ENCODE measurements at regions not wholly inside any gene's neighbourhood (a gene's known extent, or its start where the extent isn't known, plus 50 kb on each side); places are given as distances from the start of the nearest gene placed in this dataset.
"Not testable (repeated sequence)": the region's sequence is repeated elsewhere in the genome, so short reads cannot be mapped to it uniquely, and the experiment has no call there.

- DNase-seq, result no peak
Measured at GRCh38 chr10:78212060-78212785, 178.6 kb downstream of the RPS24 start.

- DNase-seq, result no peak
Measured at GRCh38 chr10:78212786-78213175, 179.1 kb downstream of the RPS24 start.

GRCh38 chr10:78214955-78215354, 181.3 kb downstream of the RPS24 start:
- DNase-seq, result no peak

GRCh38 chr10:78215645-78216044, 182.0 kb downstream of the RPS24 start:
- DNase-seq, result no peak

- no peak for DNase-seq
Measured at GRCh38 chr10:78217336-78217735, 183.7 kb downstream of the RPS24 start.

- DNase-seq, result no peak
Measured at GRCh38 chr10:78218798-78219490, 185.3 kb downstream of the RPS24 start.

GRCh38 chr10:78219568-78219967, 185.9 kb downstream of the RPS24 start:
- not testable (repeated sequence) for DNase-seq

GRCh38 chr10:78220781-78221180, 187.1 kb downstream of the RPS24 start:
- DNase-seq, result no peak

- no peak for DNase-seq
Measured at GRCh38 chr10:78222096-78222790, 188.6 kb downstream of the RPS24 start.

GRCh38 chr10:78223088-78223487, 189.4 kb downstream of the RPS24 start:
- no peak for DNase-seq

- DNase-seq, result no peak
Measured at GRCh38 chr10:78224602-78225001, 190.9 kb downstream of the RPS24 start.

GRCh38 chr10:78225594-78225993, 191.9 kb downstream of the RPS24 start:
- no peak for DNase-seq

GRCh38 chr10:78229489-78229888, 195.8 kb downstream of the RPS24 start:
- DNase-seq, result no peak

- DNase-seq, result no peak
Measured at GRCh38 chr10:78229950-78230675, 196.4 kb downstream of the RPS24 start.

GRCh38 chr10:78231327-78231726, 197.7 kb downstream of the RPS24 start:
- no peak for DNase-seq

- DNase-seq, result no peak
Measured at GRCh38 chr10:78231939-78232338, 198.3 kb downstream of the RPS24 start.

- no peak for DNase-seq
Measured at GRCh38 chr10:78236416-78237015, 202.9 kb downstream of the RPS24 start.

GRCh38 chr10:78237951-78238350, 204.3 kb downstream of the RPS24 start:
- not testable (repeated sequence) for DNase-seq

GRCh38 chr10:78247266-78247665, 213.6 kb downstream of the RPS24 start:
- no peak for DNase-seq

GRCh38 chr10:78247821-78248220, 214.2 kb downstream of the RPS24 start:
- no peak for DNase-seq

GRCh38 chr10:78248651-78249464, 215.2 kb downstream of the RPS24 start:
- no peak for DNase-seq

- DNase-seq, result no peak
Measured at GRCh38 chr10:78249690-78250089, 216.0 kb downstream of the RPS24 start.
